ENCODE measurements at regions not wholly inside any gene's neighbourhood (a gene's known extent, or its start where the extent isn't known, plus 50 kb on each side); places are given as distances from the start of the nearest gene placed in this dataset.
"Not testable (repeated sequence)": the region's sequence is repeated elsewhere in the genome, so short reads cannot be mapped to it uniquely, and the experiment has no call there.

DNA sequence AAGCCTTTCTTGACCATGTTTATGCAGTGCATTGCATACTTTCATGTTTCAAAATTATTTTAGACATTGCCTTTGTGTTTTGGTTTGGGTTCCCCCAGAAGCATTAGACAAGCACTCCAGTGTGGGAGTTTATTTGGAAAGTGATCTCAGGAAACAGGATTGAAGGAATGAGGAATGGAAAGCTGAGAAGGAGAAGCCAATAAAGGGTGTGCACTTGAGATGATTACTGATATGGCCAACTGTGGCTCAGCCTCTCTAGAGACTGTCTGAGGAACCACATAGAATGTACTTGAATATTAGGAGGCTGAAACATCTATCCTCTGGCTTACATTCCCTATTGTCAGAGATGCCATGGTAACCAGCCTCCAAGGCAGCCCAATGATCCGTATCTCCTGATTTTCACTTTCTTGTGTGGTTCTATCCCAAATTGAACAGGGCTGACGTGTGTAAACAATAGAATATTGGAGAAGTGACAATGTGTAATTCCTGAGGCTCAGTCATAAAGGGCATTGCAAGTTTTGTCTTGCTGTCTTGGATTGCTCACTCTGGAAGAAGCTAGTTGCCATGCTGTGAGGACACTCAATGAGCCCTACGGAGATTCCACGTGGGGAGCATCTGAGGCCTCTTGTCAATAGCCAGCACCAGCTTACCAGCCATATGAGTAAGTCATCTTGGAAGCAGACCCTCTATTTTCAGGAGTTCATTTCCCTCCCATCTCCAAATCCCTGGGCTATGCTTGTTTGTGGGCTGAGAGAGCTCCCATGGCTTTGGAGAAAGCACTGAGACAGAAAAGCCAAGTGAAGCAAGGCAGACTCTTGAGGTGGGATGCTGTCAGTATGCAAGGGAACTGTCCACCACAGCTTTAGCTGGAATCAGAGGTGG, 84.7 kb downstream of the SCN11A start:
- DNase-seq (ENCODE audit: low read depth in 4 of 4, low spot score in 3 of 4), result no peak

DNA sequence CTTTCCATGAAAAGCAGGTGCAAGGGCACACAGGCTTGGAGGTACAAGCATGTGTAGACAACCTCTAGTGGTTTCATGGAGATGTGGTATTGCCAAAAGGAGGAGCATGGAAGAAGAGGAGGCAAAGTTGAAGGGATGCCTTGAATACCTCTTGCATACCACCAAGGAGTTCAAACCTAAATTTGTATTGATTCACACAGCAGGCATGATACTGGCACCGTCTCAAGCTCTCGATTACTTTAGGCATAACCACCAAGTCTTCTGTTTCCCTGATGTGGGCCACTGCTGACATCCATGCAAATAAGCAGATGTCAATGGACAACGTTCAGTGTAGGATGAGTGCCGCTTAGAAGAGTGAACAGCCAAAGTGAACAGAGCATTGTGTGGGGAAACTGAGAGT, 87.1 kb downstream of the SCN11A start:
- no peak for DNase-seq (ENCODE audit: low read depth in 4 of 4, low spot score in 3 of 4)

DNA sequence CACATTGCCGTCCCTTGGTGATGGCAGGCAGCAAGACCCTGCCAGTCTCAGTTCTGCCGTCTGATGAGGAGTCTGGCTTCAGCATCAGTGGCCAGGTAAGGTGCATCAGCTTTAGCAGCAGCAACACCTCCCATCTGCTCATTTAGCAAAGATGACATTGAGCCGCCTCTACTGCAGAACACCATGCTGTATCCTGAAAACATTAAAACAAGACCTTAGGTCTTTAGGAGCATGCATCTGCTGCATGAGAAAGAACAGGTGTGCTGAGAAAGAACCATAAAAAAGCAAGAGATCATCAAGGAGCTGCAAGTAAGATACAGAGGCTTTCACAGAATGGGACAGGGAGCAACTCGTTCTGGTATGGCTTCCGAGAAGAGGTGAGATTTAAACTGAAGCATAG, 87.5 kb downstream of the SCN11A start:
- no peak for DNase-seq (ENCODE audit: low read depth in 4 of 4, low spot score in 3 of 4)

DNA sequence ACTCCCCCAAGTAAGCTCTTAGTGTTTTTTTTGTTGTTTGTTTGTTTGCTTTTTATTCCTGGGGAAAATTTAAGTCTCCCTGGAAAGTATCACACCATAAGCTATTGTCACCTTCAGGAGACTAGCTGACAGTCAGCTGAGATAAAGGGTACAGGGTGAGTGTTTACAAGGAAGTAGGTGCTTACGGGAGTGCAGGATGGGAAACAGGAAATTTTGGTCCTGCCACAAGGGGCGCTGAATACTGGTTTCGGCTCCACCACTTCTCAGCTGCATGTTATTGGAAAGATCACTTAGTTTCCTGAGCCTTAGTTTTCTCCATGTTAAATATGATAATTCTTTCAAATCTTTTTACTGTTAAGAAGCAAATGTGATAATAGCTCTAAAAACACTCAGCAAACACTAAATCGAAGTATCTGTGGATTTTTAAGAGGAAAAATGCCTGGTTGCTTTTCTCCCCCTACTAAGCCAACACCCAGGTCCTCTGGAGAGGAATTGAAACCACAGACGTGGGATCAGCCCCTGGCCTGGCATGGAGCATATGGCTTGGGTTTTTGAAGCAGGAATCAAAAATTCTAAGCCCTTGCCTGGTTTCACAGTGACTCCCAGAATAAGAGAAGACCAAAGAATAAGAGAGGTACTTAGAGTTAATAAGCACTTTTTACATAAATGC, 90.7 kb downstream of the SCN11A start:
- peak in 1 of 4 donors; percentile 1 for DNase-seq (ENCODE audit: low read depth in 4 of 4, low spot score in 3 of 4)

DNA sequence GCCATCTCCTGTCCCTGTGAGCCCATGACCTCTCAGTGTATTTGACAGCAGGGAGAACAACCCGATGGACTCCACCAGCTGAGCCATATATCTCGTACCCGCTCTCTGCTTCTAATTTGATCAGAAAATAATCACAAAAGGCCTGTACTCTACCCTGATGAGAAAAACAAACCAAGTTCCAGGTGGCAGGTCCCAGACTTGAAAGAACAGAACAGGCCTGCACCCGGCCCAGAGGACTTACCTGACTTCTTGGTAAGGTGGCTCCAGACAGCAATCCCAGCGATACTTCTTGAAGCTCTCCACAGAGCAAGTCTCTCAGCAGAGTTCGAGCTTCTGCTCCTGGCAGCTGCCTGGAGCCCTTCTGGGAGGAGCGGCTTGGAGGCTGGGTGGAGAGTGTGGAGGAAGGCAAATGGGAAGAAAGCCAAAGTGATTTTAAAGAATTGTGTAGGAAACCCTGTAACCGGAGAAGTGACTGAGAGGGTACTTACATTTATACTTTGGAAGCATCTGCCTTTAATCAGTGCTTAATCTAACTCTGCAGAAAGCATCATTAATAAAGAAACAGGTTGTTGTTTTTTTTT, 91.6 kb downstream of the SCN11A start:
- no peak for DNase-seq (ENCODE audit: low read depth in 4 of 4, low spot score in 3 of 4)

DNA sequence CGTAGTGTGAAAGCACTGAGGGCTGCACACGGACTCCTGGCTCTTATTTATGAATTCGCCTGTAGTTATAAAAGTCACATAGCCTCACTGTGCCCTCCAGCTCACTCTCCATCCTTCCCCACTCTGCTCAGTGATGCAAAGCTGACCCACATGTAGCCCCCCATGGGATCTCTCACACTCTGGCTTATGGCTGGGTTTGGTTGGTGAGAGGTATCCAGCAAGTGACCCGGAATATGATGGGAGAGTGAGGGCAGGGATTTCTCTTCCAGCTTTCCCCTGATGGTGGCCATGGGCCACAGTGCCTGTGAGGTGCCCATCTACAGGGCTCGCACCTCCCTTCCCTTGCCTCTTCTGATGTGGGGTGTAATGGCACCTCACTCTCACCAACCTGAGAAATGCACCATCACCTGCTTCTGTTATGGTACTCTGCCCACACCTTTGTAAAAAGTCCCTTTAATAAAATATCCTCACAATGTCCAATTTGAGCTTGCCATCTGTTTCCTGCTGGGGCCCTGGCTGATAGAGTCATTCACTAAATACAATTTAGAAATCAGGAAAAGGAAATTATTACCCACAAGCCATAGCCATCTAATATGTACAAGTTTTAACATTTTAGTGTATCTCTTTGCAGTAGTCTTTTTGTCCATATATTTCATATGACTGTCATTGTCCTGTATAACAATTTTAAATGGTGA, 93.6 kb downstream of the SCN11A start:
- DNase-seq (ENCODE audit: low read depth in 4 of 4, low spot score in 3 of 4), result no peak

DNA sequence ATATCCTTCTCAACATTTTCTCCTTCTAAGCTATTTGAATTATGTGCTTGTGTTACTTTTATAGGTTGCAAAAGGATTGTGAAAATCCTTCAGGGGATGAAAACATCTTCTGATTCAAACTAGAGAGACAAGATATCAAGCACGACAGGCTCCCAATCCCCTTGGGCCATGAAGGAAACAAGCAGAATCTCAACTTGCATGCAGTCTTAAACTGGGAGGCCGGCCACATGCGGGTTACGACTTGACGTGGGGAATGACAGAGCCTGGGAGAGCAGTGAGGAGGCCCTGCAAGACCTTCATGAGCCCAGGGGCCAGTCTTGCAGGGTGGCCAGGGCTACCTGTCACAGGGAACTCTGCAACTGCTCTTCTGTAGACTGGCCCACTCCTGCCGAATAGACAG, 94.4 kb downstream of the SCN11A start:
- DNase-seq (ENCODE audit: low read depth in 4 of 4, low spot score in 3 of 4), result no peak

DNA sequence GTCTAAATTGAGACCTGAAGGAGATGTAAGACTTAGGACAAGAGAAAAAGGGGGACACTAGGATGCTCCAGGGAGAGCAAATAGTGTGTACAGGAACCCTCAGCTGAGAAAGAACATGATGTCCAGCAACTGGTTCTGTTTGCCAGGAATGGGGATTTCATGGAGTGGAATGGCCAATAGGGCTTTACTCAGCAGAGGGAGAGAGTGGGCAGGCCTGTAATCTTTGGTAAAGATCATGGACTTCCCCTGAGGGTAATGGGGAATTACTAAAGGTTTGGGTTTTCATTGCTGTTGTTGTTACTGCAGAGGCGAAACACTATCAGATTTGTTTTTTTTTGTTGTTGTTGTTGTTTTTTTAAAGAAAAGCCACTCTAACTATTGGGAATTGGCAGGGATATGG, 99.0 kb downstream of the SCN11A start:
- no peak for DNase-seq (ENCODE audit: low read depth in 4 of 4, low spot score in 3 of 4)

DNA sequence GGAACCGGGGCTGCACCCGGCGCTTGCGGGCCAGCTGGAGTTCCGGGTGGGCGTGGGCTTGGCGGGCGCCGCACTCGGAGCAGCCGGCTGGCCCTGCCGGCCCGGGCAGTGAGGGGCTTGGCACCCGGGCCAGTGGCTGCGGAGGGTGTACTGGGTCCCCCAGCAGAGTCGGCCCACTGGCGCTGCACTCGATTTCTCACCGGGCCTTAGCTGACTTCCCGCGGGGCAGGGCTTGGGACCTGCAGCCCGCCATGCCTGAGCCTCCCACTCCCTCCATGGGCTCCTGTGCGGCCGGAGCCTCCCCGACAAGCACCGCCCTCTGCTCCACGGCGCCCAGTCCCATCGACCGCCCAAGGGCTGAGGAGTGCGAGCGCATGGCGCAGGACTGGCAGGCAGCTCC, 100.6 kb downstream of the SCN11A start:
- not testable (repeated sequence) for DNase-seq (ENCODE audit: low read depth in 4 of 4, low spot score in 3 of 4)

DNA sequence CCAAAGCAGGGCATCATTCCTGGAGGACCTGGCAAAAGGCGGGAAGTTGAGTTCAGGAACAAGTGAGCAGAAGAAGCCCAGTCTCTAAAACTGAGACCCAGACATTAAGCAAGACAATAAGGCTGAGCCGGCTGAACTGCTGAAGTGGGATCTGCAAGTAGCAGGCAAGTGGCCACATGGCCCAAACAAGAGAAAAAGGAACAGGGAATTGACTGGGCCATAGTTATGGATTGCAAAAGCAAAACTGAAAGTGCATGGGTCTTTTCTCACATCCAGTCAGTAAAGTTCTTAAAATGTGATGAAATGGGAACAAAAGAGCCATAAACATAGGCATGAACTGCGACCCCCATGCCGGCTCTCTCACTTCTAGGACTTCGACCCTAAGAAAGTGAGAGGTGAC, 101.2 kb downstream of the SCN11A start:
- no peak for DNase-seq (ENCODE audit: low read depth in 4 of 4, low spot score in 3 of 4)

DNA sequence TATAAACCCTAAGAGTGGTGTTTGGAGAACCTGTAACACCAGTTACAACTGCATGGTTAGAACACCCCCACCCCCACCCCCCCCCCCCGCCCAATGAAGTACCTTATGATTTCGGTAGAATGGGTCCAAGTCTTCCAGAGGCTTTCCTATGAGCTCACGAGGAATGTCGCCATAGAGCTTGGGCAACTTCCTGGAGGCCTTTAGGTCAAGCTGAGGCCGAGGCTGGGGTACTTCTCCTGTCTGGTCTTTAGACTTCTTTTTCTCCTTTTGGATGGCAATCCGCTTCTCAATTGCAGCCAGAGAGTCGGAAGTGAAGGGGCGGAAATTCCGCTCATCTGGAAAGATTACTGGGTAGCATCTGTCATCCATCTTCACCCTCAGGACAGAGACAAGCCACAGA, 101.8 kb downstream of the SCN11A start:
- no peak for DNase-seq (ENCODE audit: low read depth in 4 of 4, low spot score in 3 of 4)

DNA sequence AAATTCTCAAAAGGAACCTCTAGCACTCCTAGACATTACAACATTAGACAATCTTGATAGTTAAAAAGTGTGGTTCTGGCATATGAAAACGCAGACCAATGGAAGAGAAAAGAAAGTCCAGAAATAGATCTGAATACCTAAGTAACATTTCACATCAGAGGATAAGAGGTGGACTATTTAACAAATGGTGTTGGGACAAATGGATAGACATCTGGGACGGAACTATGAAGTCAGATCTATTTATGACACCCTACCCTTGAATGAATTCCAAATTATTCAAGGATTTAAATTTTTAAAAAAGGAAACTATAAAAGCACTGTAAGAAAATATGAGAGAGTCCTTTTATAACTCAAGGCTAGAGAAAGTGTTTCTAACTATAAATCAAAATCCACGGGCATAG, 111.3 kb downstream of the SCN11A start:
- no peak for DNase-seq (ENCODE audit: low read depth in 4 of 4, low spot score in 3 of 4)

DNA sequence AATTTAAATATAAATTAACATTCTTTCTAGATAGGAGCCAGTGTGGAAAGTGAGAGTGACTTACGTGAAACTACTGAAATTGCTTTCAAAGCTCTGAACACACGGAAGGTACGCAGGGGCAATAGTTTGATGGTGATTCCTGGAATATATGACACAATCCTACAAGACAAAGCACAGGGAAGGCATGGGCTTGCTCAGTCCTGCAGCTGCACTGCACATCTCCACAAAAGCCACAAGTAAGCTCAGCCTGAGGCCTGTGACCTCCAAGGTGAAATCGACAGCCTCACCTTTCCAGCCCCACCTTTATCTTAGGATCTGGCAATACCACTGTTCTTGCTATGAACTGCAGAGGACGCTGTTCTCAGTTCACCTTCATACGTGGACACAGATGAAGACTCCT, 109.3 kb upstream of the SCN10A start:
- no peak for DNase-seq (ENCODE audit: low read depth in 4 of 4, low spot score in 3 of 4)

DNA sequence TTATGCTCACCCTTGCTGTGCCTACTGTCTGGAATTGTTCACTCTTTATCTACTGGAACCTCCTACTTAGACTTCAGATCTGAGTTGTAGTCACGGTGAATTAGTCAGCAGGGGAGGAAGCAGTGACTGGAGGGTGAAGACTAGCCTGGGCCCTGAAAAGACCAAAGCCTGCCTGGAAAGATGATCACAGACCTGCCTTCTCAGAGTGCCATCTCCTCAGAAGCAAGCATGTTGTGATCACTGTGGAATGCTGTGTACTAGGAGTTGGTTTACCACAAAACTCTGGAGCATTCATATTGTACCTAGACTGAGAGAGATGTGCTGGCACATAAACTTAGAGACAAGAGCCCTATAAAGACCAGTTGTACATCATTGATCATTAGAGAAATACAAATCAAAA, 100.7 kb upstream of the SCN10A start:
- no peak for DNase-seq (ENCODE audit: low read depth in 4 of 4, low spot score in 3 of 4)

DNA sequence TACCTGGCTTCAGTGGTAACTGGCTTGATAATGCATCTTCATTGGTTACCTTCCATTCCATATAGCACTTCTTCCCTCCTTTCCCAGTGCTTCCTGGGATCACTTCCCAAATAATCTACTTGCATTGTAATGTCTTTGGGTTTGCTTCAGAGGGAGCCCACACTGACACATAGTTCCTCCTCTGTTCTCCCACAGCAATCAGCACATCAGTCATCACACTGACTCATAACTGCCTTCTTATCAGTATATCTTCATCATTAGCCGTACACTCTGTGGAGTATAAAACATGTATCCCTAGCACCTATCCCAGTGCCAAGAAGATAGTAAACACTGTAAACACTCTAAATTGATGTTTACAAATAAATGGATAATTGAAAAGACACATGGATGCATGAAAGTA, 91.4 kb upstream of the SCN10A start:
- DNase-seq (ENCODE audit: low read depth in 4 of 4, low spot score in 3 of 4), result no peak

DNA sequence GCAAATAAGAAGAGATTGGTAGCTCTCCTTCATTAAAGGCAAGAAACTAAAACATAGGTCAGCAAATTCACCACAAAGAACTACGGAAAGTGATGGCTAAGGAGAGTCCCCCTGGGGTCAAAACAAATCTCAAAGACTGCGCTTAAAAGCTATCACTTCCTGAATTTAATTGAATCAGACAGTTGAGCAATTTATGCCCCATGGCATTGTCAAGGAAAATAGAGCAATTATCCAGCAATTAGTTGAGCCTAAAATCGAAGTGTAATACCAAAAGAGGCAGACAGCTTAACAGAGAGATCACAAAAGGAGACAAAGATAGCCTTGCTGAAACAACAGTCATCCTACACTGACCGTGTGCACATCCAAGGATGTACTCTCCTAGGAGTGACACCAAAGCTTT, 74.4 kb upstream of the SCN10A start:
- DNase-seq (ENCODE audit: low read depth in 4 of 4, low spot score in 3 of 4), result no peak

DNA sequence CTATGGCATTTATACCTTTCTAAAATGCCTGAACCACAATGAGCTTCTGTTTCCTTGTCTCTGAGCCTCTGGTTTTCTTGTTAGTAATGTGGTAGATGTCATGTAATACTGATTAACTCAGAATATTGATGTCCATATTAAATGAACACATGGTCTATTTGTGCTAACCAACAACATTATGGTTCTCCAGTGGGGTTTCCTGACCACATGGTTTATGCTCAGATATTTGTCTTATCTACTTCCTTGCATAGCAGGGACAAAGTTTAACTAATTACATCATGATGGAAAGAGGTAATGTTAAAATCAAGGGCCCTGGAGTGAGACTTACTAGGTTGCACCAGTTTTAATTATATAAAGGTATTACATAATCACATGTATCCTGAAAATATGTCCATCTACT, 62.6 kb upstream of the SCN10A start:
- no peak for DNase-seq (ENCODE audit: low read depth in 4 of 4, low spot score in 3 of 4)

All from right renal pelvis (tissue), 4 donors.